MV-4-11 (cell line): ENCODE measurements at regions not wholly inside any gene's neighbourhood (a gene's known extent, or its start where the extent isn't known, plus 50 kb on each side); places are given as distances from the start of the nearest gene placed in this dataset.

Source experiments
- DNase-seq: peaks from one replicate; lab custom pipeline; 2025; lab: John Stamatoyannopoulos, UW

GRCh38 chr2:234835738-234836137, 116.1 kb upstream of the SH3BP4 start:
- DNase-seq = no peak

GRCh38 chr2:234834228-234834923, 117.4 kb upstream of the SH3BP4 start:
- DNase-seq = no peak

DNA sequence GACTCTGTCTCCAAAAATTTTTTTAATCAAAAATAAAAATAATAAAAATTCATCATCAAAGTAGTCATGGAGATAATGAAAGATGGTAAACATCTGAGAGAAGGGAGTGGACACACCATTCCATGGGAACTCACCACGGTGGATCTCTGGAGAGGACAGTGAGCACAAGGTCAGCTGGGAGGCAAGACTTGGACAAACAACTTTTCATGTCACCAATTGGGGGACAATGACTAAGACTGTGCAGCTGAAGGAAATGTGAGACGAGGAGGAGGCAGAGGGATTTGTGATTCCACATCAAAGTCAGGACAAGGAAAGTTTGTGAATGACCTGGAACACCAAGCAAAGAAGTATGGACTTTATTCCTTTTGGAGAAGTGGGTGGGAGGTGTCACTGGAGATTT, 121.0 kb upstream of the SH3BP4 start:
- DNase-seq = no peak

DNA sequence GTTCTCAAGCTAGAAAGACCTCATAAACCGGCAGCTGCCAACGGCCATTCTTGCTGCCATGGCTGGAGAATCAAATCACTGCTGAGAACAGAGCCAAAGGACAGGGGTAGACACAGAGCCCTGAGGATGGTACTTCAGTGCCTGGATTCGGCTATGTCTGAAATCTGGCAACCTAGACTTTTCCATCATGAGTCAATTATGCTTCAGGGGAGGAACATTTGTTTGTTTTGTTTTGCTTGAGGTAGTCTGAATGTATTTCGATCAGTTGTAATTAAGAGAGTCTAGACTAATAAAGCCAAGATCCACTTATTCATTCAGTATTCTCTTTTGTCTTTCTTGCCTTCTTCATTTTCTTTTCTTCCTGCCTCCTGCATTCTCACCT, 122.8 kb upstream of the SH3BP4 start:
- no peak for DNase-seq

DNA sequence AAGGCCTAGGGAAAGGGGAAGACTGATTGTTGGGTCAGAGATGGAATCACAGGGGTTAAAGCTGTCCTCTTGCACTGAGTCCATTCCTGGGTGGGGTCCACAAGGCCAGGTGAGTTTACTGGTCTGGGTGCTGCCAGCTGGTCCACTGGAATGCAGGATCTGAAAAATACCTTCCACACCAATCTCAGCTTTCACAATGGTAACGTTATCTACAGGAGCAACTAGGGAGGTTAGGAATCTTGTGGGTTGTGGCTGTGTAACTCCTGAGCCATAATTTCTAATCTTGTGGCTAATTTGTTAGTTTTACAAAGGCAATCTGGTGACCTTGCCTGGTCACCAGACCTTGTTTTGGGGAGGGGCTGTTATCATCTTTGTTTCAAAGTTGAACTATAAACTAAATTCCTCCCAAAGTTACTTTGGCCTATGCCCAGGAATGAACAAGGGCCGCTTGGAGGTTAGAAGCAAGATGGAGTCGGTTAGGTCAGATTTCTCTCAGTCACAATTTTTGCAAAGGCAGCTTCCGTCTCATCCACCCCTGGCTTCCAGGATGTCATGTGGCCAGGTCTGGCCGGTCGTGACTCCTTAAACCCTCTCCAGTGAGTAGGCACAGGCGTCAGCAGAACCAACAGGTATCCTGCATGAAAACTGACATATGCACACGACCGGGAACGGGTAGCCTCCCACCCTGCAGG, 123.3 kb upstream of the SH3BP4 start:
- no peak for DNase-seq

DNA sequence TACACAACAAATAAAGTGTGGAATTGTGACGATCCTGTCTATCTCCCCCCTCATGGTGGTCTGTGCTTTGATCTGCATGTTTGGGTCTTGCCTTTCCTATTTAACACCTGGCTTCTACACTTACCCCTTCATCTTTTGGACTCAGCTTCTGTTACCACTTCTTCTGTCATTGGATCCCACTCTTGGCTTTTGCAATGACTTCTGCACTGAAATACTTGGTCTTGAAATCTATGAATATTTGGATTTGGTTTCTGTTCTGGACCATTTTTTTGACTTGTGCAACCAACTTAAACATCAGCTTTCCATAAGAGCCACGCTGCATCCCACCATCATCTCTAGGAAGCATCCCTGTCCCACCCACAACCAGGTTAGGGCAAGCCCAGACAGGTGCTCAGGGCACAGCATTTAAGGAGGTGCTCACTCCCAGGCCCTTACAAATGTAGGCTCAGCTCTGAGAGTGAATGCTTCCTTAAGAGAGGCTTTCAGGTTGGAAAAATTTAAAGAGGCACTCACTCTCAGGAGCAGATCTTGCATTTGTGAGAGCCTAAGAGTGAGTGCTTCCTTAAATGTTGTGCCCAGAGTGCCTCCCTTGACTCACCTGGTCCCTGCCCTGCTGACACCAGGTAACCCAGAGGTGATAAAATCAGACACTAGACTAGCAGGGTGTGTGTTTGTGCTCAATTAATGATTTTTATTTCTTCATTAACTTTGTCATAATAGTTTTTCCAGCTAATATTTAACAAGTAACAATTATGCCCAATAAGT, 124.5 kb upstream of the SH3BP4 start:
- DNase-seq = no peak

GRCh38 chr2:234826681-234827080, 125.1 kb upstream of the SH3BP4 start:
- DNase-seq = no peak

DNA sequence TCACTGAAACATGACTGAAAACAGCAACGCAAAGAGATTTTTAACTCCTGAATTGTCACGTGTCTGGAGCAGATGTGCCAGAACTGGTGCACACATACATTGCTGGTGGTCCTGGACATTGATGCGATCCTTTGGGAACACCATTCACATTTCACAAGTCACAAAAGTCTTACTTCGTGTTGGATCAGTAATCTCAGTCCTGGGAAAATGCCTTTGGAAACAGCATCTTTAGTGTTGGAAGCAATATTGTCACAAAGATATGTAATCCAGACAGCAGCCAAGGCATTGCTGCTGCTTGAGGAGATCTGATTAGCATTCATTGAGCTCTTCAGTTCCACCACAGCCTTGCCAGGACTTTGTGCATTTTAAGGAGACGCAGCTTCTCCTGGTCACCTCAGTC, 126.2 kb upstream of the SH3BP4 start:
- DNase-seq = no peak

DNA sequence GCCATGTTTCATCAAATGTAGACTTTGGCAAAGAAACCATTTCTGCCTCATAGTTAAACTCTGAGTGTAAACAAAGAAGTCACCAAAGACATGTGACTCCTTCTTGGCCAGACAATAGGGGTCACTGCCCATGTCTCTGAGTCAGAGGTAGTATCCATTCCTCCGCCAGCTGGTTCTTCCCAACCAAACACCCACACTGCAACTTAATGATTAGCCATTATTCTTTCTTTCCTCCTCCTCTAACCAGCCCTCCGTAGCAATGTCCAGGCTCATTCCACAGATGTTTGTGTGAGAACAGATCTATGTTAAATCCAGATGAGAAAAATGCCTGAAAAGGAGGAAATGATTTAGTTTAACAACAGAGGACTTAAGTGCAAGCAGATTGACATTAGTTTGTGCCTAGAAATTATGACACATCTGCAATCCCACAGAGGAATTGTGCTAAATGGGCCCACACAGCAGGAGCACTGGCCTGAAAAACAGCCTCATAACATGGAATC, 127.9 kb upstream of the SH3BP4 start:
- no peak for DNase-seq

- DNase-seq = no peak
These were observed 128.5 kb upstream of the SH3BP4 start for GRCh38 chr2:234823196-234823876.

DNA sequence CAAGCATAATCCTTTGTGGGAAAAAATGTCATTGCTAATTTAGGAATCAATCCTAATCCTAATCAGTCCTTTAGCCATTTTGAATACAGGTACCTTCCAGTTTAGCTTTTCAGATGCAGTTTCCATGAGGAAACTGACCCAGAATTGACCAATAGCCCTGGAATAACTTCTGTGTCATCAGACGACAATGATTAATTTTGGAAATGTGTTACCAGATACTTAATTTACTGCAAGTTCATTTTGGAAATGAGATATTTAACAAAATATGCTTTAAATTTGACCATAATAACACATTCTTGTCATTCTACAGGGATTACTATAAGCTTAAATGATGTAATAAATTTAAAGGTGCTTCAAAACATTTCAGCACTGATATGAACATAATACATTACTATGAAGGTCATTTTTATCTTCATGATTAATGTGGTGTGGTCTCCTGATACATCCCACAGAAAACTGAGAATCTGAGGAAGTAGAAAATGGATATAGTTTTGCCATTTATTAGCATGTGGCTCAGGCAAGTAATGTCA, 129.8 kb upstream of the SH3BP4 start:
- DNase-seq = no peak

DNA sequence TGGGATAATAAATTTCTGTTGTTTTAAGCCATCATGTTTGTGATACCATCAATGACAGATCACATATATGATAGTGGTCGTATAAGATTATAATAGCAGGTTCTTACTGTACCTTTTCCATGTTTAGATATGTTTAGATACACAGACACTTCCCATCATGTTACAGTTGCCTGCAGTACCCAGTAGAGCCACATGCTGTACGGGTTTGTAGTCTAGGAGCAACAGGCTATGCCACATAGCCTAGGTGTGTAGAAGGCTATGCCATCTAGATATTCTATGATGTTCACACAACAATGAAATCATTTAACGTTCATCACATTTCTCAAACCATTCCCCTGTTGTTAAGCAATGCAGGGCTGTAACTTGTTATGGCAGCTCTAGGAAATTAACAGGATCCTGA, 132.9 kb upstream of the SH3BP4 start:
- DNase-seq = no peak

GRCh38 chr2:234816491-234816890, 135.3 kb upstream of the SH3BP4 start:
- no peak for DNase-seq

DNA sequence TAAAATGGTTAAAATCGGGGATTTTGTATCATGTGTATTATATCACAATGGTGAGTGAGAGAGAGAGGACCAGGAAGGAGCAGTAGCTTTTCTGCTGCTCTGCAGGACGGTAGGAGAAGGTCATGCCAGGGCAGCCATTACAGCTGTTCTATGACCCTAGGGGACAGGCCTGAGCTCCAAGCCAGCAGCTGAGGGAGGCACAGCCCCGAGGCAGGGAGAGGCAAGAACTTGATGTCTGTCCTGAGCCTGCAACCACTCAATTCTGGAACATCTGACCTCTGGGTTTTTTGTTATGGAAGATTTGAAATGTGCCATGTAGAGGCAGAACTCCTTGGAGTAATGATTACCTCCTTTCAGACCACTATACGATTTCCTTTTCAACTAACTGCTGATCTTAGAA, 135.8 kb upstream of the SH3BP4 start:
- DNase-seq = no peak

DNA sequence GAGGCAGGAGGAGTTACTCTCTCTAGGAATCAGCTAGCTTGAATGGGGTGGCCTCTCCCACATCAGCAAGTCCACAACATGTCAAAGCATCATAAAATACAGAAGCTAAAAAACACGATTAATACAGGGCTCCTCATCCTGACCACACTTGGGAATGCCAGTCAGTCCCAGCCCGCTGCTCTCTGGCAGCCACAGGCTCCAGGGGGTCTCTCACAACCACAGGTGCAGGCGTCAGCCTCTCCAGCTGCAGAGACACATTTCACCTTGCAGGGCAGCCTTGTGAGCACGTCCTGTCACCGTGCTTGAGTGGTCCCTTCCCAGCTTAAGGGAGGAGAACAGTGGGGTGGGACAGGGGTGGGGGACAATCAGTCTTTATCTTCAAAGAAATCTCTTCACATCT, 137.4 kb upstream of the SH3BP4 start:
- no peak for DNase-seq

GRCh38 chr2:234812851-234813250, 139.0 kb upstream of the SH3BP4 start:
- DNase-seq = no peak

DNA sequence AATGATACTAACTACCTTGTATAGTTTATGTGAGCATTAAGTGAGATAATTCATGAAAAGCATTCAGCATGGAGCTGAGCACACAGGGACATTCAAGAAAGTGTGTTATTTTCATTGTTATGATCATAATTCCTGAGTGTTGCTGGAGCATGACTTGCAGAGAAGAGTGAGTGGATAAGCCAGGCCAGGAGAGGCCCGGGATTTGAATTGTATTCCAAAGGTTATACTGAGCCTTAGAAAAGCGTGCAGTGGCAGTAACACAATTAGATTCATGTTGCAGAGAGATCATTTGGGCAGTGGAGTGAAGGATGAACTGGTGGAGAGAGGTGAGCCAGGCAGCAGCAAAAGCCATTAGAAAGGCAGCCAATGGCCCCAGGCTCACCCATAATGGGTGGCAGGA, 142.9 kb upstream of the SH3BP4 start:
- DNase-seq = no peak

- DNase-seq = no peak
These were observed 145.0 kb upstream of the SH3BP4 start for GRCh38 chr2:234806818-234807217.

- no peak for DNase-seq
These were observed 146.0 kb upstream of the SH3BP4 start for GRCh38 chr2:234805836-234806235.

- DNase-seq = no peak
These were observed 147.1 kb upstream of the SH3BP4 start for GRCh38 chr2:234804704-234805103.

GRCh38 chr2:234802845-234803171, 149.0 kb upstream of the SH3BP4 start:
- DNase-seq = no peak
